MV-4-11 (cell line): ENCODE measurements at regions not wholly inside any gene's neighbourhood (a gene's known extent, or its start where the extent isn't known, plus 50 kb on each side); places are given as distances from the start of the nearest gene placed in this dataset.
"Not testable (repeated sequence)": the region's sequence is repeated elsewhere in the genome, so short reads cannot be mapped to it uniquely, and the experiment has no call there.

Source experiments
- DNase-seq: peaks from one replicate; lab custom pipeline; 2025; lab: John Stamatoyannopoulos, UW

- no peak for DNase-seq
Observed at GRCh38 chr3:193803288-193803687, 210.3 kb downstream of the OPA1 start.

GRCh38 chr3:193805448-193805847, 212.4 kb downstream of the OPA1 start:
- no peak for DNase-seq

GRCh38 chr3:193808317-193808716, 215.3 kb downstream of the OPA1 start:
- no peak for DNase-seq

GRCh38 chr3:193809106-193809505, 216.1 kb downstream of the OPA1 start:
- no peak for DNase-seq

- no peak for DNase-seq
Observed at GRCh38 chr3:193812078-193812725, 219.2 kb downstream of the OPA1 start.

GRCh38 chr3:193812791-193813500, 219.9 kb downstream of the OPA1 start:
- DNase-seq = no peak

GRCh38 chr3:193813501-193813830, 220.5 kb downstream of the OPA1 start:
- DNase-seq = no peak

GRCh38 chr3:193814166-193814892, 221.3 kb downstream of the OPA1 start:
- no peak for DNase-seq

- no peak for DNase-seq
Observed at GRCh38 chr3:193815246-193816027, 222.4 kb downstream of the OPA1 start.

- no peak for DNase-seq
Observed at GRCh38 chr3:193816028-193816395, 223.0 kb downstream of the OPA1 start.

GRCh38 chr3:193816656-193817311, 223.8 kb downstream of the OPA1 start:
- no peak for DNase-seq

GRCh38 chr3:193819117-193820010, 226.4 kb downstream of the OPA1 start:
- no peak for DNase-seq

GRCh38 chr3:193821151-193821668, 228.2 kb downstream of the OPA1 start:
- no peak for DNase-seq

- no peak for DNase-seq
Observed at GRCh38 chr3:193822492-193823212, 229.6 kb downstream of the OPA1 start.

GRCh38 chr3:193823213-193823605, 230.2 kb downstream of the OPA1 start:
- DNase-seq = not testable (repeated sequence)

GRCh38 chr3:193824365-193824764, 231.4 kb downstream of the OPA1 start:
- DNase-seq = no peak

- DNase-seq = no peak
Observed at GRCh38 chr3:193825617-193826016, 232.6 kb downstream of the OPA1 start.

- DNase-seq = peak; percentile 7
Observed at GRCh38 chr3:193826159-193826795, 233.3 kb downstream of the OPA1 start.

GRCh38 chr3:193827040-193827669, 234.1 kb downstream of the OPA1 start:
- DNase-seq = no peak
